ENCODE measurements at regions not wholly inside any gene's neighbourhood (a gene's known extent, or its start where the extent isn't known, plus 50 kb on each side); places are given as distances from the start of the nearest gene placed in this dataset.
"Not testable (repeated sequence)": the region's sequence is repeated elsewhere in the genome, so short reads cannot be mapped to it uniquely, and the experiment has no call there.

DNA sequence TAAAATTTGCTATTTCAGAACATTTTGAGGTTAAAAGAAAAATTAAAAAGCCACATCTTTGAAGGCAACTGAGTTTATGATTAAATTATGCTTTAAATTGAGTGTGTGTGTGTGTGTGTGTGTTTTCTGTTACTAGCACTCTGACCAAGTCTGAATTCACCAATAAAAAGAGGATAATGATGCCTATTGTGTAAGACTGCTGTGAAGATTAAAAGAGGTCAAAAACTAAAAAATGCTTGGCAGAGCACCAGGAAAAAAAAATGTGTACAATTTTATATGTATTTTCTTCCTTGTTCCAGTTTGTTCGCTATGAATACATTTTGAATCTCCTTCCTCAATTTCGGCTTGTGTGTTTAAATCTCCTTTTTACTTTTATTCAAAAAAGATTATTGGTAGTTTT is 316.6 kb upstream of the MAGI2 start:
- no peaks in the 10 kb centered on the region for H3K9me3 ChIP-seq (replicated peaks; ENCODE audit: insufficient read depth, low read length)
- H3K27me3 ChIP-seq (replicated peaks; ENCODE audit: insufficient read depth, low read length) = no peaks in the 10 kb centered on the region
- no peak overlapping the region for H3K27ac ChIP-seq (ENCODE audit: low read length)
- no peaks in the 10 kb centered on the region for H3K36me3 ChIP-seq (replicated peaks; ENCODE audit: insufficient read depth, low read length)
- no peaks in the 10 kb centered on the region; the same call in 1 of the 2 replicates for H3K9me2 ChIP-seq (replicated peaks; ENCODE audit: insufficient read depth, low read length)
- no peak overlapping the region for H2AFZ ChIP-seq (ENCODE audit: low read length)
- H3K4me3 ChIP-seq (ENCODE audit: low read length) = no peak overlapping the region
- H3K4me2 ChIP-seq (ENCODE audit: low read depth, low read length) = no peak overlapping the region
- H3K4me1 ChIP-seq (ENCODE audit: low read length) = no peaks in the 10 kb centered on the region
- H3K9ac ChIP-seq (ENCODE audit: low read length) = no peak overlapping the region
- TF ChIP-seq EZH2phosphoT487 (IDR thresholded peaks at IDR 0.05; ENCODE audit: low read length) (no peak), EZH2 (optimal IDR thresholded peaks at IDR 0.05; ENCODE audit: low read depth, low read length) (no peak)
- TF ChIP-seq, protein P1, sequence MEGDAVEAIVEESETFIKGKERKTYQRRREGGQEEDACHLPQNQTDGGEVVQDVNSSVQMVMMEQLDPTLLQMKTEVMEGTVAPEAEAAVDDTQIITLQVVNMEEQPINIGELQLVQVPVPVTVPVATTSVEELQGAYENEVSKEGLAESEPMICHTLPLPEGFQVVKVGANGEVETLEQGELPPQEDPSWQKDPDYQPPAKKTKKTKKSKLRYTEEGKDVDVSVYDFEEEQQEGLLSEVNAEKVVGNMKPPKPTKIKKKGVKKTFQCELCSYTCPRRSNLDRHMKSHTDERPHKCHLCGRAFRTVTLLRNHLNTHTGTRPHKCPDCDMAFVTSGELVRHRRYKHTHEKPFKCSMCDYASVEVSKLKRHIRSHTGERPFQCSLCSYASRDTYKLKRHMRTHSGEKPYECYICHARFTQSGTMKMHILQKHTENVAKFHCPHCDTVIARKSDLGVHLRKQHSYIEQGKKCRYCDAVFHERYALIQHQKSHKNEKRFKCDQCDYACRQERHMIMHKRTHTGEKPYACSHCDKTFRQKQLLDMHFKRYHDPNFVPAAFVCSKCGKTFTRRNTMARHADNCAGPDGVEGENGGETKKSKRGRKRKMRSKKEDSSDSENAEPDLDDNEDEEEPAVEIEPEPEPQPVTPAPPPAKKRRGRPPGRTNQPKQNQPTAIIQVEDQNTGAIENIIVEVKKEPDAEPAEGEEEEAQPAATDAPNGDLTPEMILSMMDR (IDR thresholded peaks at IDR 0.05; ENCODE audit: low read length) = no peak
- no peaks in the 10 kb centered on the region for H4K20me1 ChIP-seq (ENCODE audit: insufficient read depth, low read length)
- no peaks in the 10 kb centered on the region for H3F3A ChIP-seq (ENCODE audit: insufficient read depth, low read length)
- no peaks in the 10 kb centered on the region for H3K79me2 ChIP-seq (ENCODE audit: low read length)
- no peak for DNase-seq

DNA sequence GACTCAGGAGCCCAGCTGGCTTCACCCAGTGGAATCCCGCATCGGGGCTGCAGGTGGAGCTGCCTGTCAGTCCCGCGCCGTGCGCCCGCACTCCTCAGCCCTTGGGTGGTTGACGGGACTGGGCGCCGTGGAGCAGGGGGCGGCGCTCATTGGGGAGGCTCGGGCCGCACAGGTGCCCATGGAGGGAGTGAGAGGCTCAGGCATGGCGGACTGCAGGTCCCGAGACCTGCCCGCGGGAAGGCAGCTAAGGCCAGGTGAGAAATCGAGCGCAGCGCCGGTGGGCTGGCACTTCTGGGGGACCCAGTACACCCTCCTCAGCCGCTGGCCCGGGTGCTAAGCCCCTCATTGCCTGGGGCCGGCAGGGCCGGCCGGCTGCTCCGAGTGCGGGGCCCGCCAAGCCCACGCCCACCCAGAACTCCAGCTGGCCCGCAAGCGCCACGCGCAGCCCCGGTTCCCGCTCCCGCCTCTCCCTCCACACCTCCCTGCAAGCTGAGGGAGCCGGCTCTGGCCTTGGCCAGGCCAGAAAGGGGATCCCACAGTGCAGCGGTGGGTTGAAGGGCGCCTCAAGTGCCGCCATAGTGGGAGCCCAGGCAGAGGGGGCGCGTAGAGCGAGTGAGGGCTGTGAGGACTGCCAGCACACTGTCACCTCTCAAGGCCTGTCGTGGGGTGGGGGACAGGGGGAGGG is 314.6 kb upstream of the MAGI2 start:
- not testable (repeated sequence) for H3F3A ChIP-seq (ENCODE audit: insufficient read depth, low read length); H2AFZ ChIP-seq (ENCODE audit: low read length); H3K9ac ChIP-seq (ENCODE audit: low read length); DNase-seq; H3K4me2 ChIP-seq (ENCODE audit: low read depth, low read length); H4K20me1 ChIP-seq (ENCODE audit: insufficient read depth, low read length); H3K4me3 ChIP-seq (ENCODE audit: low read length); H3K36me3 ChIP-seq (replicated peaks; ENCODE audit: insufficient read depth, low read length); H3K9me2 ChIP-seq (replicated peaks; ENCODE audit: insufficient read depth, low read length); H3K79me2 ChIP-seq (ENCODE audit: low read length); H3K27ac ChIP-seq (ENCODE audit: low read length); H3K4me1 ChIP-seq (ENCODE audit: low read length); H3K27me3 ChIP-seq (replicated peaks; ENCODE audit: insufficient read depth, low read length); H3K9me3 ChIP-seq (replicated peaks; ENCODE audit: insufficient read depth, low read length)

DNA sequence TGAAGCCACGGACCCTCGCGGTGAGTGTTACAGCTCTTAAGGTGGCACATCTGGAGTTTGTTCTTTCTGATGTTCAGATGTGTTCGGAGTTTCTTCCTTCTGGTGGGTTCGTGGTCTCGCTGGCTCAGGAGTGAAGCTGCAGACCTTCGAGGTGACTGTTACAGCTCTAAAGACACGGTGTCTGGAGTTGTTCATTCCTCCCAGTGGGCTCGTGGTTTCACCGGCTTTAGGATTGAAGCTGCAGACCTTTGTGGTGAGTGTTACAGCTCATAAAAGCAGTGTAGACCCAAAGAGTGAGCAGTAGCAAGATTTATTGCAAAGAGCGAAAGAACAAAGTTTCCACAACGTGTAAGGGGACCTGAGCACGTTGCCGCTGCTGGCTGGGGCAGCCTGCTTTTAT is 313.7 kb upstream of the MAGI2 start:
- H3K9me3 ChIP-seq (replicated peaks; ENCODE audit: insufficient read depth, low read length); H4K20me1 ChIP-seq (ENCODE audit: insufficient read depth, low read length); H3K27me3 ChIP-seq (replicated peaks; ENCODE audit: insufficient read depth, low read length); H3F3A ChIP-seq (ENCODE audit: insufficient read depth, low read length); H3K79me2 ChIP-seq (ENCODE audit: low read length); H3K9ac ChIP-seq (ENCODE audit: low read length); H3K4me3 ChIP-seq (ENCODE audit: low read length); H3K9me2 ChIP-seq (replicated peaks; ENCODE audit: insufficient read depth, low read length); H2AFZ ChIP-seq (ENCODE audit: low read length); DNase-seq; H3K4me2 ChIP-seq (ENCODE audit: low read depth, low read length); H3K36me3 ChIP-seq (replicated peaks; ENCODE audit: insufficient read depth, low read length); H3K4me1 ChIP-seq (ENCODE audit: low read length); H3K27ac ChIP-seq (ENCODE audit: low read length): not testable (repeated sequence)

DNA sequence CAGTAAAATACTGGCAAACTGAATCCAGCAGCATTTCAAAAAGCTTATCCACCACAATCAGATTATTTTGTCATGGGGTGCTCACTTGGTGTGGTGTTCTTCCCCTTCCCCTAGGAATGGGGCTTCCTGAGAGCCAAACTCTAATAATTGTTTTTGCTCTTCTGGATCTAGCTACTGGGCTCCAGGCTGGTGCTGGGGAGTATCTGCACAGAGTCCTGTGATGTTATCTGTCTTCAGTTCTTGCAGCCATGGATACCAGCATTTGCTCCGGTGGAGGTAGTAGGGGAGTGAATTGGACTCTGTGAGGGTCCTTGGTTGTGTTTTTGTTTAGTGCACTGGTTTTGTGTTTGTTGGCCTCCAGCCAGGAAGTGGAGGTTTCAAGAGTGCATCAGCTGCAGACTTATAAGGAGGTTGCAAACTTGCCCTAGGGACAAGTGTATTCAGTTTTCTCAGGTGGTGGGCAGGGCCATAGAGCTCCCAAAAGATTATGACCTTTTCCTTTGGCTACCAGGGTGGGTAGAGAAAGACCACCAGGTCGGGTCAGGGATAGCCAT is 308.5 kb upstream of the MAGI2 start:
- Histone ChIP-seq H3K36me3 (replicated peaks; ENCODE audit: insufficient read depth, low read length) (no peaks in the 10 kb centered on the region), H3K9ac (ENCODE audit: low read length) (no peak overlapping the region), H2AFZ (ENCODE audit: low read length) (no peak overlapping the region), H3K27ac (ENCODE audit: low read length) (no peak overlapping the region), H3K9me3 (replicated peaks; ENCODE audit: insufficient read depth, low read length) (no peaks in the 10 kb centered on the region), H3K79me2 (ENCODE audit: low read length) (no peaks in the 10 kb centered on the region), H4K20me1 (ENCODE audit: insufficient read depth, low read length) (no peaks in the 10 kb centered on the region), H3F3A (ENCODE audit: insufficient read depth, low read length) (no peaks in the 10 kb centered on the region), H3K4me1 (ENCODE audit: low read length) (no peaks in the 10 kb centered on the region), H3K9me2 (replicated peaks; ENCODE audit: insufficient read depth, low read length) (no peaks in the 10 kb centered on the region), H3K27me3 (replicated peaks; ENCODE audit: insufficient read depth, low read length) (no peaks in the 10 kb centered on the region), H3K4me3 (ENCODE audit: low read length) (no peak overlapping the region), H3K4me2 (ENCODE audit: low read depth, low read length) (no peak overlapping the region)
- no peak for DNase-seq
- no peak for TF ChIP-seq EZH2 (optimal IDR thresholded peaks at IDR 0.05; ENCODE audit: low read depth, low read length)
- no peak for TF ChIP-seq EZH2phosphoT487 (IDR thresholded peaks at IDR 0.05; ENCODE audit: low read length)
- TF ChIP-seq, protein P1 (IDR thresholded peaks at IDR 0.05; ENCODE audit: low read length) = no peak

DNA sequence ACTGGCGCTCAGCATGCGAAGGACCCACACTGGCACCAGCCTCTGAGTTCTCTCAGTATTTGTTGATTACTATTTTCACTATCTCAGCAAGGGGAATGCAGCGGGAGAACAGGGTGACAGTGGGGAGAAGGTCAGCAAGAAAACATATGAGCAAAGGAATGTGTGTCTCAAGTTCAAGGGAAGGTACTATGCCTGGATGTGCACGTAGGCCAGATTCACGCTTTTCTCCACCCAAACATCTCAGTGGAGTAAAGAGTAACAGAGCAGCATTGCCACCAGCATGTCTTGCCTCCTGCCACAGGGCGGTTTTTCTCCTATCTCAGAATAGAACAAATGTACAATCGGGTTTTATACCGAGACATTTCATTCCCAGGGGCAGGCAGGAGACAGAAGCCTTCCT is 297.5 kb upstream of the MAGI2 start:
- H3K27ac ChIP-seq (ENCODE audit: low read length); H3K27me3 ChIP-seq (replicated peaks; ENCODE audit: insufficient read depth, low read length); H3K4me2 ChIP-seq (ENCODE audit: low read depth, low read length); DNase-seq; H3K9ac ChIP-seq (ENCODE audit: low read length); H2AFZ ChIP-seq (ENCODE audit: low read length); H3K4me3 ChIP-seq (ENCODE audit: low read length); H3K4me1 ChIP-seq (ENCODE audit: low read length); H3K36me3 ChIP-seq (replicated peaks; ENCODE audit: insufficient read depth, low read length); H3K79me2 ChIP-seq (ENCODE audit: low read length); H3F3A ChIP-seq (ENCODE audit: insufficient read depth, low read length); H3K9me3 ChIP-seq (replicated peaks; ENCODE audit: insufficient read depth, low read length); H4K20me1 ChIP-seq (ENCODE audit: insufficient read depth, low read length); H3K9me2 ChIP-seq (replicated peaks; ENCODE audit: insufficient read depth, low read length): not testable (repeated sequence)
